GM23338 (cell line): ENCODE measurements at regions not wholly inside any gene's neighbourhood (a gene's known extent, or its start where the extent isn't known, plus 50 kb on each side); places are given as distances from the start of the nearest gene placed in this dataset.

Experiments used
- CREB1 ChIP-seq: fragments of 250-450 bp; sonication (Bioruptor Pico); IDR thresholded peaks from 2 replicates; pipeline ENCODE4 v1.5.0; 2020; ENCODE audit warnings: low read depth, mild to moderate bottlenecking, moderate library complexity
- CTCF ChIP-seq, 2 experiments: fragments of 200-600 bp in 1 of 2; sonication (generic) in 1 of 2; conservative IDR thresholded peaks; 2 replicates each; pipeline versions ENCODE4 v1.5.1 to v1.6.1; 2016 to 2017; ENCODE audit warnings: antibody characterized with exemption in 2 of 2, low read depth in 2 of 2, mild to moderate bottlenecking in 2 of 2, moderate library complexity in 1 of 2
- ETS1 ChIP-seq: IDR thresholded peaks from 2 replicates; pipeline ENCODE4 v1.6.1; 2016; ENCODE audit warnings: antibody characterized with exemption
- EZH2 ChIP-seq: fragments of 200-600 bp; sonication (generic); IDR thresholded peaks from one replicate; pipeline ENCODE4 v1.8.0; 2017; ENCODE audit warnings: antibody characterized with exemption, mild to moderate bottlenecking, low read depth; ENCODE audit not compliant: unreplicated experiment
- EZH2phosphoT487 ChIP-seq: fragments of 200-600 bp; sonication (generic); IDR thresholded peaks from one replicate; pipeline ENCODE4 v1.8.1; 2018; ENCODE audit warnings: antibody characterized with exemption; ENCODE audit not compliant: unreplicated experiment
- JUNB ChIP-seq: IDR thresholded peaks from one replicate; pipeline ENCODE4 v1.6.1; 2016; ENCODE audit warnings: antibody characterized with exemption; ENCODE audit not compliant: unreplicated experiment
- NANOG ChIP-seq: IDR thresholded peaks from 2 replicates; pipeline ENCODE4 v1.6.1; 2016; ENCODE audit warnings: antibody characterized with exemption, borderline replicate concordance
- POLR2AphosphoS5 ChIP-seq: IDR thresholded peaks from 2 replicates; pipeline ENCODE4 v1.6.1; 2016; ENCODE audit warnings: antibody characterized with exemption, low read depth
- TF ChIP-seq, protein P1 (sequence below): IDR thresholded peaks from one replicate; pipeline ENCODE4 v1.6.1; 2018; ENCODE audit warnings: antibody characterized with exemption; ENCODE audit not compliant: unreplicated experiment
- TF ChIP-seq, protein P2 (sequence below): fragments of 250-450 bp; sonication (Bioruptor Pico); IDR thresholded peaks from 2 replicates; pipeline ENCODE4 v1.5.0; 2020; ENCODE audit warnings: mild to moderate bottlenecking, moderate library complexity

GRCh38 chr7:91434836-91435235, 170.6 kb downstream of the FZD1 start:
- TF ChIP-seq EZH2phosphoT487 (no peak), CTCF (conservative IDR thresholded peaks at IDR 0.05; ENCODE audit: low read depth in 2 of 2) (no peak), POLR2AphosphoS5 (no peak), EZH2 (no peak), CREB1 (no peak), NANOG (no peak), ETS1 (no peak), JUNB (no peak)
- TF ChIP-seq, protein P1, sequence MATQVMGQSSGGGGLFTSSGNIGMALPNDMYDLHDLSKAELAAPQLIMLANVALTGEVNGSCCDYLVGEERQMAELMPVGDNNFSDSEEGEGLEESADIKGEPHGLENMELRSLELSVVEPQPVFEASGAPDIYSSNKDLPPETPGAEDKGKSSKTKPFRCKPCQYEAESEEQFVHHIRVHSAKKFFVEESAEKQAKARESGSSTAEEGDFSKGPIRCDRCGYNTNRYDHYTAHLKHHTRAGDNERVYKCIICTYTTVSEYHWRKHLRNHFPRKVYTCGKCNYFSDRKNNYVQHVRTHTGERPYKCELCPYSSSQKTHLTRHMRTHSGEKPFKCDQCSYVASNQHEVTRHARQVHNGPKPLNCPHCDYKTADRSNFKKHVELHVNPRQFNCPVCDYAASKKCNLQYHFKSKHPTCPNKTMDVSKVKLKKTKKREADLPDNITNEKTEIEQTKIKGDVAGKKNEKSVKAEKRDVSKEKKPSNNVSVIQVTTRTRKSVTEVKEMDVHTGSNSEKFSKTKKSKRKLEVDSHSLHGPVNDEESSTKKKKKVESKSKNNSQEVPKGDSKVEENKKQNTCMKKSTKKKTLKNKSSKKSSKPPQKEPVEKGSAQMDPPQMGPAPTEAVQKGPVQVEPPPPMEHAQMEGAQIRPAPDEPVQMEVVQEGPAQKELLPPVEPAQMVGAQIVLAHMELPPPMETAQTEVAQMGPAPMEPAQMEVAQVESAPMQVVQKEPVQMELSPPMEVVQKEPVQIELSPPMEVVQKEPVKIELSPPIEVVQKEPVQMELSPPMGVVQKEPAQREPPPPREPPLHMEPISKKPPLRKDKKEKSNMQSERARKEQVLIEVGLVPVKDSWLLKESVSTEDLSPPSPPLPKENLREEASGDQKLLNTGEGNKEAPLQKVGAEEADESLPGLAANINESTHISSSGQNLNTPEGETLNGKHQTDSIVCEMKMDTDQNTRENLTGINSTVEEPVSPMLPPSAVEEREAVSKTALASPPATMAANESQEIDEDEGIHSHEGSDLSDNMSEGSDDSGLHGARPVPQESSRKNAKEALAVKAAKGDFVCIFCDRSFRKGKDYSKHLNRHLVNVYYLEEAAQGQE = no peak
- TF ChIP-seq, protein P2, sequence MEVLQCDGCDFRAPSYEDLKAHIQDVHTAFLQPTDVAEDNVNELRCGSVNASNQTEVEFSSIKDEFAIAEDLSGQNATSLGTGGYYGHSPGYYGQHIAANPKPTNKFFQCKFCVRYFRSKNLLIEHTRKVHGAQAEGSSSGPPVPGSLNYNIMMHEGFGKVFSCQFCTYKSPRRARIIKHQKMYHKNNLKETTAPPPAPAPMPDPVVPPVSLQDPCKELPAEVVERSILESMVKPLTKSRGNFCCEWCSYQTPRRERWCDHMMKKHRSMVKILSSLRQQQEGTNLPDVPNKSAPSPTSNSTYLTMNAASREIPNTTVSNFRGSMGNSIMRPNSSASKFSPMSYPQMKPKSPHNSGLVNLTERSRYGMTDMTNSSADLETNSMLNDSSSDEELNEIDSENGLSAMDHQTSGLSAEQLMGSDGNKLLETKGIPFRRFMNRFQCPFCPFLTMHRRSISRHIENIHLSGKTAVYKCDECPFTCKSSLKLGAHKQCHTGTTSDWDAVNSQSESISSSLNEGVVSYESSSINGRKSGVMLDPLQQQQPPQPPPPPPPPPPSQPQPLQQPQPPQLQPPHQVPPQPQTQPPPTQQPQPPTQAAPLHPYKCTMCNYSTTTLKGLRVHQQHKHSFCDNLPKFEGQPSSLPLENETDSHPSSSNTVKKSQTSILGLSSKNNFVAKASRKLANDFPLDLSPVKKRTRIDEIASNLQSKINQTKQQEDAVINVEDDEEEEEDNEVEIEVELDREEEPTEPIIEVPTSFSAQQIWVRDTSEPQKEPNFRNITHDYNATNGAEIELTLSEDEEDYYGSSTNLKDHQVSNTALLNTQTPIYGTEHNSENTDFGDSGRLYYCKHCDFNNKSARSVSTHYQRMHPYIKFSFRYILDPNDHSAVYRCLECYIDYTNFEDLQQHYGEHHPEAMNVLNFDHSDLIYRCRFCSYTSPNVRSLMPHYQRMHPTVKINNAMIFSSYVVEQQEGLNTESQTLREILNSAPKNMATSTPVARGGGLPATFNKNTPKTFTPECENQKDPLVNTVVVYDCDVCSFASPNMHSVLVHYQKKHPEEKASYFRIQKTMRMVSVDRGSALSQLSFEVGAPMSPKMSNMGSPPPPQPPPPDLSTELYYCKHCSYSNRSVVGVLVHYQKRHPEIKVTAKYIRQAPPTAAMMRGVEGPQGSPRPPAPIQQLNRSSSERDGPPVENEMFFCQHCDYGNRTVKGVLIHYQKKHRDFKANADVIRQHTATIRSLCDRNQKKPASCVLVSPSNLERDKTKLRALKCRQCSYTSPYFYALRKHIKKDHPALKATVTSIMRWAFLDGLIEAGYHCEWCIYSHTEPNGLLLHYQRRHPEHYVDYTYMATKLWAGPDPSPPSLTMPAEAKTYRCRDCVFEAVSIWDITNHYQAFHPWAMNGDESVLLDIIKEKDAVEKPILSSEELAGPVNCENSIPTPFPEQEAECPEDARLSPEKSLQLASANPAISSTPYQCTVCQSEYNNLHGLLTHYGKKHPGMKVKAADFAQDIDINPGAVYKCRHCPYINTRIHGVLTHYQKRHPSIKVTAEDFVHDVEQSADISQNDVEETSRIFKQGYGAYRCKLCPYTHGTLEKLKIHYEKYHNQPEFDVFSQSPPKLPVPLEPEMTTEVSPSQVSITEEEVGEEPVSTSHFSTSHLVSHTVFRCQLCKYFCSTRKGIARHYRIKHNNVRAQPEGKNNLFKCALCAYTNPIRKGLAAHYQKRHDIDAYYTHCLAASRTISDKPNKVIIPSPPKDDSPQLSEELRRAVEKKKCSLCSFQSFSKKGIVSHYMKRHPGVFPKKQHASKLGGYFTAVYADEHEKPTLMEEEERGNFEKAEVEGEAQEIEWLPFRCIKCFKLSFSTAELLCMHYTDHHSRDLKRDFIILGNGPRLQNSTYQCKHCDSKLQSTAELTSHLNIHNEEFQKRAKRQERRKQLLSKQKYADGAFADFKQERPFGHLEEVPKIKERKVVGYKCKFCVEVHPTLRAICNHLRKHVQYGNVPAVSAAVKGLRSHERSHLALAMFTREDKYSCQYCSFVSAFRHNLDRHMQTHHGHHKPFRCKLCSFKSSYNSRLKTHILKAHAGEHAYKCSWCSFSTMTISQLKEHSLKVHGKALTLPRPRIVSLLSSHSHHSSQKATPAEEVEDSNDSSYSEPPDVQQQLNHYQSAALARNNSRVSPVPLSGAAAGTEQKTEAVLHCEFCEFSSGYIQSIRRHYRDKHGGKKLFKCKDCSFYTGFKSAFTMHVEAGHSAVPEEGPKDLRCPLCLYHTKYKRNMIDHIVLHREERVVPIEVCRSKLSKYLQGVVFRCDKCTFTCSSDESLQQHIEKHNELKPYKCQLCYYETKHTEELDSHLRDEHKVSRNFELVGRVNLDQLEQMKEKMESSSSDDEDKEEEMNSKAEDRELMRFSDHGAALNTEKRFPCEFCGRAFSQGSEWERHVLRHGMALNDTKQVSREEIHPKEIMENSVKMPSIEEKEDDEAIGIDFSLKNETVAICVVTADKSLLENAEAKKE (CRISPR knock-in tag) = no peak
